Globus pallidus (tissue), 1 donor: ENCODE measurements at regions not wholly inside any gene's neighbourhood (a gene's known extent, or its start where the extent isn't known, plus 50 kb on each side); places are given as distances from the start of the nearest gene placed in this dataset.
"Not testable (repeated sequence)": the region's sequence is repeated elsewhere in the genome, so short reads cannot be mapped to it uniquely, and the experiment has no call there.

ENCODE experiments used
- DNase-seq: peaks from one replicate; pipeline ENCODE4 v3.0.0-alpha.2; 2015; ENCODE audit warnings: low spot score

GRCh38 chr4:103499094-103499493, 220.7 kb downstream of the TACR3 start:
- no peak for DNase-seq

- DNase-seq, result no peak
Observed at GRCh38 chr4:103498161-103499070, 221.4 kb downstream of the TACR3 start.

GRCh38 chr4:103497692-103498091, 222.1 kb downstream of the TACR3 start:
- no peak for DNase-seq

GRCh38 chr4:103496800-103497199, 223.0 kb downstream of the TACR3 start:
- no peak for DNase-seq

GRCh38 chr4:103493450-103494159, 226.2 kb downstream of the TACR3 start:
- no peak for DNase-seq

GRCh38 chr4:103485296-103485695, 234.5 kb downstream of the TACR3 start:
- not testable (repeated sequence) for DNase-seq

- no peak for DNase-seq
Observed at GRCh38 chr4:103484521-103484920, 235.3 kb downstream of the TACR3 start.

GRCh38 chr4:103482893-103483292, 236.9 kb downstream of the TACR3 start:
- DNase-seq, result no peak

- DNase-seq, result no peak
Observed at GRCh38 chr4:103482471-103482870, 237.3 kb downstream of the TACR3 start.

- DNase-seq, result no peak
Observed at GRCh38 chr4:103478734-103479133, 241.1 kb downstream of the TACR3 start.

GRCh38 chr4:103478210-103478609, 241.6 kb downstream of the TACR3 start:
- DNase-seq, result no peak

GRCh38 chr4:103457566-103457965, 259.4 kb upstream of the CENPE start:
- no peak for DNase-seq

- DNase-seq, result no peak
Observed at GRCh38 chr4:103451341-103451740, 253.2 kb upstream of the CENPE start.

GRCh38 chr4:103450693-103451092, 252.6 kb upstream of the CENPE start:
- DNase-seq, result no peak

GRCh38 chr4:103449296-103450023, 251.3 kb upstream of the CENPE start:
- DNase-seq, result no peak

- DNase-seq, result no peak
Observed at GRCh38 chr4:103445377-103445776, 247.2 kb upstream of the CENPE start.

- no peak for DNase-seq
Observed at GRCh38 chr4:103443324-103443723, 245.2 kb upstream of the CENPE start.

- DNase-seq, result no peak
Observed at GRCh38 chr4:103429283-103429682, 231.1 kb upstream of the CENPE start.

GRCh38 chr4:103425406-103425805, 227.3 kb upstream of the CENPE start:
- DNase-seq, result no peak

- DNase-seq, result no peak
Observed at GRCh38 chr4:103424853-103425252, 226.7 kb upstream of the CENPE start.

- no peak for DNase-seq
Observed at GRCh38 chr4:103423261-103423660, 225.1 kb upstream of the CENPE start.

- DNase-seq, result no peak
Observed at GRCh38 chr4:103422467-103423219, 224.5 kb upstream of the CENPE start.
